ENCODE measurements at regions not wholly inside any gene's neighbourhood (a gene's known extent, or its start where the extent isn't known, plus 50 kb on each side); places are given as distances from the start of the nearest gene placed in this dataset.

DNA sequence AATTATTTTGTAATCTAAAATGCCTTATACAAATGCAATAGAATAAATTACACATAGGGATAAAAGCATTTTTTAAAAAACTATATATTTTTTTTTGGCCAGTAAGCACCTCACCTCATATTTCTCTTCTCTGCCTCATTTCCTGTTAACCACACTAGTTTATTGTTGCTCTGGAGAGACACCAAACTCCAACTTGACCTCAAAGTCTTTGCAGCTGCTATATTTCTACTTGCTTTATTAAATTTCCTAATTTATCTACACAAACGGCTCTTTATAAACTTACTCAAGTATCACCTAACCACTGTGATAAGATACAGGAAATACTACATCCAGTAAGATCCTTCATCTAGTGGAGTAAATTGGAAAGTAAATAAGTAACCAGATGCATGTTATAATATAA lies 622.3 kb downstream of the C12orf50 start:
- no peak for TF ChIP-seq CTBP1 (IDR thresholded peaks at IDR 0.05; ENCODE audit: borderline replicate concordance)
- no peak for TF ChIP-seq FOXM1 (IDR thresholded peaks at IDR 0.05; ENCODE audit: borderline replicate concordance)
- TF ChIP-seq SP1 (IDR thresholded peaks at IDR 0.05) = no peak
- no peak for TF ChIP-seq TARDBP (IDR thresholded peaks at IDR 0.05)
- TF ChIP-seq, protein P1, sequence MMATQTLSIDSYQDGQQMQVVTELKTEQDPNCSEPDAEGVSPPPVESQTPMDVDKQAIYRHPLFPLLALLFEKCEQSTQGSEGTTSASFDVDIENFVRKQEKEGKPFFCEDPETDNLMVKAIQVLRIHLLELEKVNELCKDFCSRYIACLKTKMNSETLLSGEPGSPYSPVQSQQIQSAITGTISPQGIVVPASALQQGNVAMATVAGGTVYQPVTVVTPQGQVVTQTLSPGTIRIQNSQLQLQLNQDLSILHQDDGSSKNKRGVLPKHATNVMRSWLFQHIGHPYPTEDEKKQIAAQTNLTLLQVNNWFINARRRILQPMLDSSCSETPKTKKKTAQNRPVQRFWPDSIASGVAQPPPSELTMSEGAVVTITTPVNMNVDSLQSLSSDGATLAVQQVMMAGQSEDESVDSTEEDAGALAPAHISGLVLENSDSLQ (IDR thresholded peaks at IDR 0.05) = no peak
- TF ChIP-seq ZNF384 (IDR thresholded peaks at IDR 0.05) = no peak
- no peak for TF ChIP-seq LEF1 (IDR thresholded peaks at IDR 0.05; ENCODE audit: borderline replicate concordance)
- no peak for TF ChIP-seq FOXA1 (IDR thresholded peaks at IDR 0.05)
- no peak for TF ChIP-seq ELF4 (IDR thresholded peaks at IDR 0.05)
- no peak for TF ChIP-seq NFRKB (IDR thresholded peaks at IDR 0.05)
- no peak for TF ChIP-seq ARNT (IDR thresholded peaks at IDR 0.05)
- TF ChIP-seq L3MBTL2 (conservative IDR thresholded peaks at IDR 0.05) = no peak

Measured in HEK293T (cell line).